Activated CD4-positive, alpha-beta T cell treated with anti-CD3 and anti-CD28 coated beads, Interleukin-2, amount 50 U/mL, for 4 hours (primary cell): ENCODE measurements at regions not wholly inside any gene's neighbourhood (a gene's known extent, or its start where the extent isn't known, plus 50 kb on each side); places are given as distances from the start of the nearest gene placed in this dataset.
"Not testable (repeated sequence)": the region's sequence is repeated elsewhere in the genome, so short reads cannot be mapped to it uniquely, and the experiment has no call there.

Experiments
- DNase-seq, 2 experiments: peaks; one replicate each; pipeline ENCODE4 v3.0.0-alpha.2; 2020

DNA sequence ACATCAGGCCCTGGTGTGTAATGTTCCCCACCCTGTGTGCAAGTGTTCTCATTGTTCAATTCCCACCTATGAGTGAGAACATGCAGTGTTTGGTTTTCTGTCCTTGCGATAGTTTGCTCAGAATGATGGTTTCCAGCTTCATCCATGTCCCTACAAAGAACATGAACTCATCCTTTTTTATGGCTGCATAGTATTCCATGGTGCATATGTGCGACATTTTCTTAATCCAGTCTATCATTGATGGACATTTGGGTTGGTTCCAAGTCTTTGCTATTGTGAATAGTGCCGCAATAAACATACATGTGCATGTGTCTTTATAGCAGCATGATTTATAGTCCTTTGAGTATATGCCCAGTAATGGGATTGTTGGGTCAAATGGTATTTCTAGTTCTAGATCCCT is 60.5 kb upstream of the PSME4 start:
- not testable (repeated sequence) for DNase-seq

GRCh38 chr2:54030806-54031205 is 60.0 kb upstream of the PSME4 start:
- DNase-seq = no peak

GRCh38 chr2:54030396-54030741 is 59.6 kb upstream of the PSME4 start:
- DNase-seq = no peak

DNA sequence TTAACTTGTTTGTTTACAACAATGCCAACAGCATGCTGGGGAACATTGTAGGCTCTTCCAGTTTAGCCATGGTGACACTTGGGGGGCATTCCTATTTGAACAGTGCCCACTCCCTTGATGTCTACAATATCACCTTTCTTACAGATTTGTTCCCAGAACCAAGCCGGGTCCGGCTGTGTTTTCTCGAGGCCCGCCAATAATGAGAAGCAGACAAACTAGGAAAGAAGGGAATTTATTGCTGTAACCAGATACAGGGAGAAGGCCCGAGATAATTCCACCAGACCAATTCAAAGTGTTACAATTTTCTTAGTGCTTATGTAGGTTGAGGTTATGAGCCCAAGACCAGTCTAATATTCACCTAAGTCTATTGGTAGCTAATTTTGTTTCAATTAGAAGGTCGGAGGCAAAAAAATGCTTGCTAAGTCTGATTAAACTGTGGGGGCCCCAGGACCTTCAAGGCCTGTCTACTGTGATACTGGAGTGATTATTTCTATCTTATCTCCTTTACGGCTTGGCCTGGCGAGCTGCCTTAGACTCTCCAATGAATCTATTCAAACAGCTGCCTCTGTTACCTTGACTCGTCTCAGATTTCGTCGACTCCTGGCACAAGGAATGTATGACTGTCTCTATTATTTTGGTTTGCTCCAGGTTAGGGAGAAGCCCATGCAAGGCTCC is 59.1 kb upstream of the PSME4 start:
- no peak for DNase-seq

GRCh38 chr2:54025463-54026075 is 54.8 kb upstream of the PSME4 start:
- DNase-seq = not testable (repeated sequence)

- DNase-seq = no peak
Observed at GRCh38 chr2:54024576-54024975, 53.8 kb upstream of the PSME4 start.

- no peak for DNase-seq
Observed at GRCh38 chr2:54021702-54022101, 50.9 kb upstream of the PSME4 start.

GRCh38 chr2:54020793-54021414 is 50.1 kb upstream of the PSME4 start:
- no peak for DNase-seq
